ENCODE measurements at regions not wholly inside any gene's neighbourhood (a gene's known extent, or its start where the extent isn't known, plus 50 kb on each side); places are given as distances from the start of the nearest gene placed in this dataset.

GRCh38 chr13:44219577-44220548, 153.8 kb upstream of the SERP2 start:
- H3K36me3 ChIP-seq (ENCODE audit: insufficient read depth, low read length): no peaks in the 10 kb centered on the region
- no peaks in the 10 kb centered on the region for H3K27me3 ChIP-seq (ENCODE audit: insufficient read depth, low read length)
- no peak overlapping the region for H3K4me3 ChIP-seq (ENCODE audit: low read length)

GRCh38 chr13:44220948-44221347, 152.7 kb upstream of the SERP2 start:
- no peak overlapping the region for H2AFZ ChIP-seq (ENCODE audit: low read depth, low read length)
- H3K36me3 ChIP-seq (ENCODE audit: insufficient read depth, low read length): no peaks in the 10 kb centered on the region
- H3K4me3 ChIP-seq (ENCODE audit: low read length): no peak overlapping the region
- H3K4me1 ChIP-seq (ENCODE audit: insufficient read depth, low read length): peaks cover 5% of the 10 kb centered on the region
- no peaks in the 10 kb centered on the region for H3K27me3 ChIP-seq (ENCODE audit: insufficient read depth, low read length)
- H3K9me3 ChIP-seq (ENCODE audit: low read length): no peaks in the 10 kb centered on the region

More at GRCh38 chr13:44219577-44220548, 153.8 kb upstream of the SERP2 start:
- Histone ChIP-seq H3K4me1 (ENCODE audit: insufficient read depth, low read length) (peaks cover 5% of the 10 kb centered on the region), H2AFZ (ENCODE audit: low read depth, low read length) (no peak overlapping the region), H3K9me3 (ENCODE audit: low read length) (no peaks in the 10 kb centered on the region)

- Histone ChIP-seq H3K36me3 (ENCODE audit: insufficient read depth, low read length) (no peaks in the 10 kb centered on the region), H3K9me3 (ENCODE audit: low read length) (no peaks in the 10 kb centered on the region), H3K4me1 (ENCODE audit: insufficient read depth, low read length) (peaks cover 5% of the 10 kb centered on the region), H3K4me3 (ENCODE audit: low read length) (no peak overlapping the region), H3K27me3 (ENCODE audit: insufficient read depth, low read length) (no peaks in the 10 kb centered on the region), H2AFZ (ENCODE audit: low read depth, low read length) (no peak overlapping the region)
Measured at GRCh38 chr13:44221657-44222056, 152.0 kb upstream of the SERP2 start.

GRCh38 chr13:44223770-44224444, 149.7 kb upstream of the SERP2 start:
- H3K4me3 ChIP-seq (ENCODE audit: low read length): no peak overlapping the region
- H3K36me3 ChIP-seq (ENCODE audit: insufficient read depth, low read length): no peaks in the 10 kb centered on the region
- no peaks in the 10 kb centered on the region for H3K27me3 ChIP-seq (ENCODE audit: insufficient read depth, low read length)
- no peak overlapping the region for H2AFZ ChIP-seq (ENCODE audit: low read depth, low read length)
- no peaks in the 10 kb centered on the region for H3K9me3 ChIP-seq (ENCODE audit: low read length)
- peaks cover 5% of the 10 kb centered on the region for H3K4me1 ChIP-seq (ENCODE audit: insufficient read depth, low read length)

- peaks cover 8% of the 10 kb centered on the region for H3K4me1 ChIP-seq (ENCODE audit: insufficient read depth, low read length)
- H3K9me3 ChIP-seq (ENCODE audit: low read length): no peaks in the 10 kb centered on the region
- H2AFZ ChIP-seq (ENCODE audit: low read depth, low read length): no peak overlapping the region
Measured at GRCh38 chr13:44224450-44225149, 149.0 kb upstream of the SERP2 start.

GRCh38 chr13:44229371-44230030, 144.1 kb upstream of the SERP2 start:
- Histone ChIP-seq H3K36me3 (ENCODE audit: insufficient read depth, low read length) (no peaks in the 10 kb centered on the region), H3K27me3 (ENCODE audit: insufficient read depth, low read length) (no peaks in the 10 kb centered on the region), H2AFZ (ENCODE audit: low read depth, low read length) (no peak overlapping the region), H3K9me3 (ENCODE audit: low read length) (no peaks in the 10 kb centered on the region), H3K4me3 (ENCODE audit: low read length) (no peak overlapping the region), H3K4me1 (ENCODE audit: insufficient read depth, low read length) (peaks cover 14% of the 10 kb centered on the region)

More at GRCh38 chr13:44224450-44225149, 149.0 kb upstream of the SERP2 start:
- Histone ChIP-seq H3K36me3 (ENCODE audit: insufficient read depth, low read length) (no peaks in the 10 kb centered on the region), H3K27me3 (ENCODE audit: insufficient read depth, low read length) (no peaks in the 10 kb centered on the region), H3K4me3 (ENCODE audit: low read length) (no peak overlapping the region)

- Histone ChIP-seq H3K27me3 (ENCODE audit: insufficient read depth, low read length) (no peaks in the 10 kb centered on the region), H3K36me3 (ENCODE audit: insufficient read depth, low read length) (no peaks in the 10 kb centered on the region), H3K4me3 (ENCODE audit: low read length) (no peak overlapping the region), H3K4me1 (ENCODE audit: insufficient read depth, low read length) (peaks cover 14% of the 10 kb centered on the region), H2AFZ (ENCODE audit: low read depth, low read length) (no peak overlapping the region), H3K9me3 (ENCODE audit: low read length) (no peaks in the 10 kb centered on the region)
Measured at GRCh38 chr13:44230071-44230470, 143.6 kb upstream of the SERP2 start.

GRCh38 chr13:44230736-44231135, 142.9 kb upstream of the SERP2 start:
- peaks cover 14% of the 10 kb centered on the region for H3K4me1 ChIP-seq (ENCODE audit: insufficient read depth, low read length)
- H2AFZ ChIP-seq (ENCODE audit: low read depth, low read length): no peak overlapping the region
- no peaks in the 10 kb centered on the region for H3K9me3 ChIP-seq (ENCODE audit: low read length)

GRCh38 chr13:44231786-44232516, 141.7 kb upstream of the SERP2 start:
- H2AFZ ChIP-seq (ENCODE audit: low read depth, low read length): no peak overlapping the region
- no peaks in the 10 kb centered on the region for H3K27me3 ChIP-seq (ENCODE audit: insufficient read depth, low read length)
- H3K4me3 ChIP-seq (ENCODE audit: low read length): no peak overlapping the region
- H3K36me3 ChIP-seq (ENCODE audit: insufficient read depth, low read length): no peaks in the 10 kb centered on the region
- H3K4me1 ChIP-seq (ENCODE audit: insufficient read depth, low read length): peaks cover 17% of the 10 kb centered on the region
- H3K9me3 ChIP-seq (ENCODE audit: low read length): no peaks in the 10 kb centered on the region

More at GRCh38 chr13:44230736-44231135, 142.9 kb upstream of the SERP2 start:
- H3K36me3 ChIP-seq (ENCODE audit: insufficient read depth, low read length): no peaks in the 10 kb centered on the region
- no peak overlapping the region for H3K4me3 ChIP-seq (ENCODE audit: low read length)
- no peaks in the 10 kb centered on the region for H3K27me3 ChIP-seq (ENCODE audit: insufficient read depth, low read length)

GRCh38 chr13:44232774-44233173, 140.8 kb upstream of the SERP2 start:
- H3K4me1 ChIP-seq (ENCODE audit: insufficient read depth, low read length): peaks cover 17% of the 10 kb centered on the region
- no peaks in the 10 kb centered on the region for H3K27me3 ChIP-seq (ENCODE audit: insufficient read depth, low read length)
- no peaks in the 10 kb centered on the region for H3K36me3 ChIP-seq (ENCODE audit: insufficient read depth, low read length)
- H3K4me3 ChIP-seq (ENCODE audit: low read length): no peak overlapping the region
- H2AFZ ChIP-seq (ENCODE audit: low read depth, low read length): no peak overlapping the region
- no peaks in the 10 kb centered on the region for H3K9me3 ChIP-seq (ENCODE audit: low read length)

- H3K36me3 ChIP-seq (ENCODE audit: insufficient read depth, low read length): no peaks in the 10 kb centered on the region
- peaks cover 14% of the 10 kb centered on the region for H3K4me1 ChIP-seq (ENCODE audit: insufficient read depth, low read length)
- H2AFZ ChIP-seq (ENCODE audit: low read depth, low read length): no peak overlapping the region
- no peak overlapping the region for H3K4me3 ChIP-seq (ENCODE audit: low read length)
- no peaks in the 10 kb centered on the region for H3K9me3 ChIP-seq (ENCODE audit: low read length)
- H3K27me3 ChIP-seq (ENCODE audit: insufficient read depth, low read length): no peaks in the 10 kb centered on the region
Measured at GRCh38 chr13:44234566-44234965, 139.1 kb upstream of the SERP2 start.

GRCh38 chr13:44236370-44236769, 137.3 kb upstream of the SERP2 start:
- no peak overlapping the region for H3K4me3 ChIP-seq (ENCODE audit: low read length)
- no peak overlapping the region for H2AFZ ChIP-seq (ENCODE audit: low read depth, low read length)
- H3K9me3 ChIP-seq (ENCODE audit: low read length): no peaks in the 10 kb centered on the region
- peaks cover 12% of the 10 kb centered on the region for H3K4me1 ChIP-seq (ENCODE audit: insufficient read depth, low read length)
- H3K36me3 ChIP-seq (ENCODE audit: insufficient read depth, low read length): no peaks in the 10 kb centered on the region
- no peaks in the 10 kb centered on the region for H3K27me3 ChIP-seq (ENCODE audit: insufficient read depth, low read length)
